ENCODE measurements at regions not wholly inside any gene's neighbourhood (a gene's known extent, or its start where the extent isn't known, plus 50 kb on each side); places are given as distances from the start of the nearest gene placed in this dataset.

DNA sequence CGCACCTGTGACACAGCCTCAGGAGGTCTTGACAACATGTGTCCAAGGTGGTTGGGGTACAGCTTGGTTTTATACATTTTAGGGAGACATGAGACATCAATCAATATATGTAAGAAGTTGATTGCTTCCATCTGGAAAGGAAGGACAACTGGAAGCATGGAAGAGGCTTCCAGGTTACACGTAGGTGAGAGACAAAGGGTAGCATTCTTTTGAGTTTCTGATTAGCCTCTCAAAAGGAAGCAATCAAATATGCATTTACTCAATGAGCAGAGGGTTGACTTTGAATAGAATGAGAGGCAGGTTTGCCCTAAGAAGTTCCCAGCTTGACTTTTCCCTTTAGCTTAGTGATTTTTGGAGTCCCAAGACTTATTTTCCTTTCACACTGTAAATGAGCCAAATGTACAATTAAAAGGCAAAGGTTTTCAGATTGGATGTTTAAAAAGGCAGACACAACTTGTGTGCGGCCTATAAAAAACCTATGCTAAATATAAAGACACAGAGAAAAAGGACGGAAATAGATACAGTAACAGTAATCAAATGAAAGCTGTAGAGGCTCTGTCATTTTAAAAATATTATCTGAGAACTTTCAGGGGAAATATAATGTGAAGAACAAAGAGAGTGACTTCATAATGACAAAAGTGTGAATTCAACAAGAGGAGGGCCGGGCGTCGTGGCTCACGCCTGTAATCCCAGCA is 65.7 kb upstream of the LANCL2 start:
- H3K9me3 ChIP-seq, result no peaks in the 10 kb centered on the region
- DNase-seq, result no peak
- no peaks in the 10 kb centered on the region for H3K4me1 ChIP-seq
- H3K27ac ChIP-seq, result no peak overlapping the region
- no peak overlapping the region for H3K4me3 ChIP-seq
- H3K27me3 ChIP-seq, result no peaks in the 10 kb centered on the region
- no peaks in the 10 kb centered on the region for H3K36me3 ChIP-seq (ENCODE audit: low read depth, missing control alignments)
- intact Hi-C loops (cut with DNase I; ENCODE audit: low total_unique reads), result no loop called here
- 74 to 80% methylated on average over 8 of the region's 8 CpGs for WGBS, 2 donors
- TF ChIP-seq POLR2A (IDR thresholded peaks at IDR 0.05), result no peak
- TF ChIP-seq, protein P1, sequence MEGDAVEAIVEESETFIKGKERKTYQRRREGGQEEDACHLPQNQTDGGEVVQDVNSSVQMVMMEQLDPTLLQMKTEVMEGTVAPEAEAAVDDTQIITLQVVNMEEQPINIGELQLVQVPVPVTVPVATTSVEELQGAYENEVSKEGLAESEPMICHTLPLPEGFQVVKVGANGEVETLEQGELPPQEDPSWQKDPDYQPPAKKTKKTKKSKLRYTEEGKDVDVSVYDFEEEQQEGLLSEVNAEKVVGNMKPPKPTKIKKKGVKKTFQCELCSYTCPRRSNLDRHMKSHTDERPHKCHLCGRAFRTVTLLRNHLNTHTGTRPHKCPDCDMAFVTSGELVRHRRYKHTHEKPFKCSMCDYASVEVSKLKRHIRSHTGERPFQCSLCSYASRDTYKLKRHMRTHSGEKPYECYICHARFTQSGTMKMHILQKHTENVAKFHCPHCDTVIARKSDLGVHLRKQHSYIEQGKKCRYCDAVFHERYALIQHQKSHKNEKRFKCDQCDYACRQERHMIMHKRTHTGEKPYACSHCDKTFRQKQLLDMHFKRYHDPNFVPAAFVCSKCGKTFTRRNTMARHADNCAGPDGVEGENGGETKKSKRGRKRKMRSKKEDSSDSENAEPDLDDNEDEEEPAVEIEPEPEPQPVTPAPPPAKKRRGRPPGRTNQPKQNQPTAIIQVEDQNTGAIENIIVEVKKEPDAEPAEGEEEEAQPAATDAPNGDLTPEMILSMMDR (IDR thresholded peaks at IDR 0.05), result no peak

DNA sequence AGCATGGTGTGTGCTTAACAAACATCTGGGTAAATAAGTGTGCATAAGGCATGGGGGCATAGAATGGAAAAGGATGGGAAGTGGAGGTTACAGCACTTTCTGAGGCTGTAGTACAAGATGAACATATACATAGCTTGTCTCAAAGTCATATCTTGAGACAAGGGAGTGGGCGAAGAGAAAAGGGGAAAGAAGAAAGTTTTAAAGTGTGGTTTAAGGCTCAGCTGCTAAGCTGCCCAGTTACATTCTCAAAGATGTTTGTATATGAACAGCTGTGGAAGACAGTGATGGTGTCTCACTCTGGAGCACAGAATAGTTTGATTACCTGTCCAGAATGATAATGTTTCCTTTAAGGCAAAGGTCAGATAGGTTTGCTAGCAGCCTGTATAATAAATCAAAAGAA is 61.9 kb upstream of the LANCL2 start:
- Histone ChIP-seq H3K36me3 (ENCODE audit: low read depth, missing control alignments) (no peaks in the 10 kb centered on the region), H3K27me3 (no peaks in the 10 kb centered on the region), H3K27ac (no peak overlapping the region), H3K4me3 (no peak overlapping the region), H3K4me1 (no peaks in the 10 kb centered on the region), H3K9me3 (no peaks in the 10 kb centered on the region)
- no peak for DNase-seq
- TF ChIP-seq, protein P1 (IDR thresholded peaks at IDR 0.05), result no peak
- TF ChIP-seq POLR2A (IDR thresholded peaks at IDR 0.05), result no peak
- 80 to 85% methylated on average over 1 of the region's 1 CpG for WGBS, 2 donors
- intact Hi-C loops (cut with DNase I; ENCODE audit: low total_unique reads), result no loop called here

DNA sequence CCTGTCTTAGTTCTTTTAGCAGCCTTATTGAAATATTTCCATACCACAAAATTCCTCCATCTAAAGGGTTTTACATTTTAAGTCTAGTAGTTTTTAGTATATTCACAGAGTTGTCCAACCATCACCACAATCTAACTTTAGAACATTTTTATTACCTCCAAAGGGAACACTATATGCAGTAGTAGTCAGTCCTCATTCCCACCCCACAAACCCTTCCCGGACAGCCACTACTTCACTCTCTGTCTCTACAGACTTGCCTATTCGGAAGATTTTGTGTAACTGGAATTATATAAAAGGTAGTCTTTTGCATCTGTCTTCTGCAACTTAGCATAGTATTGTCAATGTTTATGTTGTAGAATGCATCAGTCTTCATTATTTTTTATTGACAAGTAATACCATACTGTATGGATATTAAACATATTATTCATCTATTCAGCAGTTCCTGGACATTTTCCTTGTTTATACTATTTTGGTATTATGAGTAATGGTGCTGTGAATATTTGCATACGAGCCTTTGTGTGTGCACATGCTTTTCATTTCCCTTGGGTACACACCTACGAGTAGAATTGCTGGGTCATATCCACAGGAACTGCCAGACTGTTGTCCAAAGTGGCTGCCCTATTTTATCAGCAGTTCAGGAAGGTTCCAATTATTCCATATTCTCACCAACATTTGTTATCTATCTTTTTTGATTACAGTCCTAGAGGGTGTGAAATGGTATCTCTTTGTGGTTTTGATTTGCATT is 60.9 kb upstream of the LANCL2 start:
- no peaks in the 10 kb centered on the region for H3K4me1 ChIP-seq
- H3K27me3 ChIP-seq, result no peaks in the 10 kb centered on the region
- H3K4me3 ChIP-seq, result no peak overlapping the region
- no peak for DNase-seq
- intact Hi-C loops (cut with DNase I; ENCODE audit: low total_unique reads), result no loop called here
- WGBS, 2 donors, result 80 to 86% methylated on average over 4 of the region's 4 CpGs
- no peaks in the 10 kb centered on the region for H3K36me3 ChIP-seq (ENCODE audit: low read depth, missing control alignments)
- no peak overlapping the region for H3K27ac ChIP-seq
- no peak for TF ChIP-seq POLR2A (IDR thresholded peaks at IDR 0.05)
- TF ChIP-seq, protein P1 (IDR thresholded peaks at IDR 0.05), result no peak
- no peaks in the 10 kb centered on the region for H3K9me3 ChIP-seq

DNA sequence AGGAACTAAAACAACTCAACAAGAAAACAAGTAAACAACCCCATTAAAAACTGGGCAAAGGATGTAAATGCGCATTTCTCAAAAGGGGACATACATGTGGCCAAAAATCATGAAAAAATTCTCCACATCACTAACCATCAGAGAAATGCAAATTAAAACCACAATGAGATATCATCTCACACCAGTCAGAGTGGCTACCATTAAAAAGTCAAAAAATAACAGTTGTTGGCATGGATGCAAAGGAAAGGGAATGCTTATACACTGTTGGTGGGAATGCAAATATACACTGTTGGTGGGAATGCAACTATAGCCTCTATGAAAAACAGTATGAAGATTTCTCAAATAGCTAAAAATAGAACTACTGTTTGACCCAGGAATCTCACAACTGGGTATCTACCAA is 60.0 kb upstream of the LANCL2 start:
- Histone ChIP-seq H3K27ac (no peak overlapping the region), H3K4me3 (no peak overlapping the region), H3K36me3 (ENCODE audit: low read depth, missing control alignments) (no peaks in the 10 kb centered on the region), H3K9me3 (no peaks in the 10 kb centered on the region), H3K4me1 (no peaks in the 10 kb centered on the region), H3K27me3 (no peaks in the 10 kb centered on the region)
- WGBS, 2 donors, result 100% methylated on average over 1 of the region's 1 CpG
- DNase-seq, result no peak
- no peak for TF ChIP-seq POLR2A (IDR thresholded peaks at IDR 0.05)
- TF ChIP-seq, protein P1 (IDR thresholded peaks at IDR 0.05), result no peak
- intact Hi-C loops (cut with DNase I; ENCODE audit: low total_unique reads), result no loop called here

All from testis (tissue), 2 donors.